Activated naive CD8-positive, alpha-beta T cell treated with anti-CD3 and anti-CD28 coated beads, Interleukin-2, amount 50 U/mL, for 16 hours (primary cell): ENCODE measurements at regions not wholly inside any gene's neighbourhood (a gene's known extent, or its start where the extent isn't known, plus 50 kb on each side); places are given as distances from the start of the nearest gene placed in this dataset.

Source experiments
- DNase-seq: peaks from one replicate; pipeline ENCODE4 v3.0.0-alpha.2; 2020; ENCODE audit warnings: low read depth, low spot score

GRCh38 chr22:27556371-27556770, 245.2 kb downstream of the MN1 start:
- DNase-seq: no peak

GRCh38 chr22:27557286-27558008, 244.1 kb downstream of the MN1 start:
- DNase-seq: no peak

- DNase-seq: no peak
Observed at GRCh38 chr22:27558658-27559371, 242.7 kb downstream of the MN1 start.

GRCh38 chr22:27560781-27561180, 240.8 kb downstream of the MN1 start:
- no peak for DNase-seq

GRCh38 chr22:27561286-27561904, 240.2 kb downstream of the MN1 start:
- no peak for DNase-seq

GRCh38 chr22:27564806-27565205, 236.8 kb downstream of the MN1 start:
- DNase-seq: no peak

GRCh38 chr22:27566602-27567001, 235.0 kb downstream of the MN1 start:
- no peak for DNase-seq

- DNase-seq: no peak
Observed at GRCh38 chr22:27568265-27568664, 233.3 kb downstream of the MN1 start.

GRCh38 chr22:27571463-27572277, 229.9 kb downstream of the MN1 start:
- DNase-seq: no peak

GRCh38 chr22:27572278-27572666, 229.3 kb downstream of the MN1 start:
- no peak for DNase-seq

- DNase-seq: no peak
Observed at GRCh38 chr22:27573280-27574001, 228.1 kb downstream of the MN1 start.

- no peak for DNase-seq
Observed at GRCh38 chr22:27574002-27574366, 227.6 kb downstream of the MN1 start.

- no peak for DNase-seq
Observed at GRCh38 chr22:27574651-27575050, 226.9 kb downstream of the MN1 start.

GRCh38 chr22:27575348-27575747, 226.2 kb downstream of the MN1 start:
- DNase-seq: no peak

- DNase-seq: no peak
Observed at GRCh38 chr22:27576413-27576812, 225.1 kb downstream of the MN1 start.

- no peak for DNase-seq
Observed at GRCh38 chr22:27576815-27577573, 224.6 kb downstream of the MN1 start.

GRCh38 chr22:27577574-27577969, 224.0 kb downstream of the MN1 start:
- DNase-seq: no peak

GRCh38 chr22:27578937-27579617, 222.5 kb downstream of the MN1 start:
- no peak for DNase-seq

- no peak for DNase-seq
Observed at GRCh38 chr22:27580311-27580897, 221.2 kb downstream of the MN1 start.

GRCh38 chr22:27581236-27581635, 220.3 kb downstream of the MN1 start:
- no peak for DNase-seq
